ENCODE measurements at regions not wholly inside any gene's neighbourhood (a gene's known extent, or its start where the extent isn't known, plus 50 kb on each side); places are given as distances from the start of the nearest gene placed in this dataset.
"Not testable (repeated sequence)": the region's sequence is repeated elsewhere in the genome, so short reads cannot be mapped to it uniquely, and the experiment has no call there.

GRCh38 chr7:106344861-106345260 lies 60.1 kb upstream of the NAMPT start:
- H3K4me3 ChIP-seq (ENCODE audit: low read depth, low read length), result no peak overlapping the region
- peaks cover 16% of the 10 kb centered on the region for H3K9me3 ChIP-seq
- no peak for TF ChIP-seq CTCF (IDR thresholded peaks at IDR 0.05; ENCODE audit: insufficient read depth in 1 of 2, low read depth in 1 of 2, low read length in 1 of 2, severe bottlenecking in 1 of 2, unreplicated experiment in 1 of 2)
- Mint-ChIP-seq H3K36me3 (ENCODE audit: insufficient read depth, unreplicated experiment) (no peaks in the 10 kb centered on the region), H3K9me3 (ENCODE audit: unreplicated experiment) (peaks cover 56% of the 10 kb centered on the region), H3K27ac (ENCODE audit: unreplicated experiment) (no peak overlapping the region), H3K4me1 (ENCODE audit: low read depth, unreplicated experiment) (no peaks in the 10 kb centered on the region), H3K4me3 (ENCODE audit: unreplicated experiment) (no peak overlapping the region), H3K27me3 (ENCODE audit: insufficient read depth, unreplicated experiment) (peaks cover 4% of the 10 kb centered on the region)
- H3K36me3 ChIP-seq (ENCODE audit: control insufficient read depth, insufficient read depth, low read length), result no peaks in the 10 kb centered on the region
- intact Hi-C loops (cut with micrococcal nuclease; ENCODE audit: unreplicated experiment), result no loop called here
- POLR2A ChIA-PET, result no interaction called here
- no TSS peak for BruUV-seq (replicated peaks)
- CTCF ChIA-PET, result no interaction called here
- no peaks in the 10 kb centered on the region for H3K27me3 ChIP-seq (replicated peaks; ENCODE audit: control insufficient read depth, insufficient read depth, low read length)
- no peak for DNase-seq
- no peaks in the 10 kb centered on the region for H3K4me1 ChIP-seq

GRCh38 chr7:106344211-106344610 lies 59.4 kb upstream of the NAMPT start:
- no TSS peak for BruUV-seq (replicated peaks)

GRCh38 chr7:106342049-106342448 lies 57.3 kb upstream of the NAMPT start:
- H3K27me3 ChIP-seq (replicated peaks; ENCODE audit: control insufficient read depth, insufficient read depth, low read length); intact Hi-C loops (cut with micrococcal nuclease; ENCODE audit: unreplicated experiment); POLR2A ChIA-PET; H3K36me3 Mint-ChIP-seq (ENCODE audit: insufficient read depth, unreplicated experiment); DNase-seq; H3K4me1 ChIP-seq; H3K4me3 Mint-ChIP-seq (ENCODE audit: unreplicated experiment); H3K4me3 ChIP-seq (ENCODE audit: low read depth, low read length); CTCF ChIA-PET; H3K27ac Mint-ChIP-seq (ENCODE audit: unreplicated experiment); H3K27me3 Mint-ChIP-seq (ENCODE audit: insufficient read depth, unreplicated experiment); H3K4me1 Mint-ChIP-seq (ENCODE audit: low read depth, unreplicated experiment); BruUV-seq (replicated peaks); H3K36me3 ChIP-seq (ENCODE audit: control insufficient read depth, insufficient read depth, low read length): not testable (repeated sequence)
- peaks cover 54% of the 10 kb centered on the region for H3K9me3 Mint-ChIP-seq (ENCODE audit: unreplicated experiment)
- peaks cover 32% of the 10 kb centered on the region for H3K9me3 ChIP-seq

More at GRCh38 chr7:106344211-106344610, 59.4 kb upstream of the NAMPT start:
- Histone ChIP-seq H3K27me3 (replicated peaks; ENCODE audit: control insufficient read depth, insufficient read depth, low read length) (no peaks in the 10 kb centered on the region), H3K9me3 (peaks cover 18% of the 10 kb centered on the region), H3K4me1 (no peaks in the 10 kb centered on the region), H3K4me3 (ENCODE audit: low read depth, low read length) (no peak overlapping the region), H3K36me3 (ENCODE audit: control insufficient read depth, insufficient read depth, low read length) (no peaks in the 10 kb centered on the region)
- Mint-ChIP-seq H3K27me3 (ENCODE audit: insufficient read depth, unreplicated experiment) (peaks cover 4% of the 10 kb centered on the region), H3K4me1 (ENCODE audit: low read depth, unreplicated experiment) (no peaks in the 10 kb centered on the region), H3K9me3 (ENCODE audit: unreplicated experiment) (peaks cover 62% of the 10 kb centered on the region), H3K4me3 (ENCODE audit: unreplicated experiment) (no peak overlapping the region), H3K27ac (ENCODE audit: unreplicated experiment) (no peak overlapping the region), H3K36me3 (ENCODE audit: insufficient read depth, unreplicated experiment) (no peaks in the 10 kb centered on the region)
- intact Hi-C loops (cut with micrococcal nuclease; ENCODE audit: unreplicated experiment), result no loop called here
- DNase-seq, result no peak
- CTCF ChIA-PET, result no interaction called here
- TF ChIP-seq CTCF (IDR thresholded peaks at IDR 0.05; ENCODE audit: insufficient read depth in 1 of 2, low read depth in 1 of 2, low read length in 1 of 2, severe bottlenecking in 1 of 2, unreplicated experiment in 1 of 2), result no peak
- POLR2A ChIA-PET, result no interaction called here

GRCh38 chr7:106340247-106340596 lies 55.4 kb upstream of the NAMPT start:
- H3K27me3 Mint-ChIP-seq (ENCODE audit: insufficient read depth, unreplicated experiment); H3K36me3 ChIP-seq (ENCODE audit: control insufficient read depth, insufficient read depth, low read length); H3K4me1 Mint-ChIP-seq (ENCODE audit: low read depth, unreplicated experiment); H3K27me3 ChIP-seq (replicated peaks; ENCODE audit: control insufficient read depth, insufficient read depth, low read length); intact Hi-C loops (cut with micrococcal nuclease; ENCODE audit: unreplicated experiment); H3K4me3 Mint-ChIP-seq (ENCODE audit: unreplicated experiment); H3K4me1 ChIP-seq; H3K27ac Mint-ChIP-seq (ENCODE audit: unreplicated experiment); BruUV-seq (replicated peaks); CTCF ChIA-PET; DNase-seq; H3K36me3 Mint-ChIP-seq (ENCODE audit: insufficient read depth, unreplicated experiment); H3K4me3 ChIP-seq (ENCODE audit: low read depth, low read length); POLR2A ChIA-PET: not testable (repeated sequence)
- H3K9me3 ChIP-seq, result peaks cover 43% of the 10 kb centered on the region
- peaks cover 59% of the 10 kb centered on the region for H3K9me3 Mint-ChIP-seq (ENCODE audit: unreplicated experiment)

Measured in Caco-2 (cell line).